GM21528 (cell line): ENCODE measurements at regions not wholly inside any gene's neighbourhood (a gene's known extent, or its start where the extent isn't known, plus 50 kb on each side); places are given as distances from the start of the nearest gene placed in this dataset.

Experiments
- ATAC-seq: cut with Tn5 transposase; IDR thresholded peaks from one replicate; pipeline ENCODE4 v1.9.1; 2021; ENCODE audit warnings: mild to moderate bottlenecking, moderate library complexity; ENCODE audit not compliant: unreplicated experiment, low FRiP score

DNA sequence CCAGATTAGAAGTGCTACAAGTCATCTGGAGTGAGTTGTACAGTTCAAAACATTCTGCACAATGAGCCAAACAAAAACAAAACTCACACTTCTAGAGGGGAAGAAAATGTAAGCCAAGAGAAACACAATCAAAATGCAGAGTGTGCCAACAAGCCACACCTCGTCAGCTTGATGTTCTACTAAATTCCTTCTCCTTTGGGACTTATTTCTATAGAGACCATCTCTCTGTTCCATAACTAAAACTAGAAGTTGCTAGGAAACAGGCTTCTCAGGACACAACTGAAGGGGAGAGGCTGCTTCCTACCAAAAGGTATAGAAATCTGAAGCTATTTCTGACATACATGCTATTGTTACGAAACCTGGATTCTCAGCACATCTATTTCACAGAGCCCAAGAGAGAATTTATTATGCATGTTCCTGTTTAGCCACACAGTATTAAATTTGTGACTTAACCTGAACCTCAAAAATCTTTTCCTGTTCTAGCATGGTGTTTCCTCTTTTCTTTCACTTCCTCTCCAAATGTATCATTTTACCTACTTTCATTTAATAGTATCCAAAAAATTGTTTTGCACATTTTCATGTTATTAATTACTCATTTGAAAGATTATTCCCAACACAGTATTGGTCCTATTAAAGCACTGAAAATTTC, 211.4 kb upstream of the CCDC150 start:
- no peak for ATAC-seq

DNA sequence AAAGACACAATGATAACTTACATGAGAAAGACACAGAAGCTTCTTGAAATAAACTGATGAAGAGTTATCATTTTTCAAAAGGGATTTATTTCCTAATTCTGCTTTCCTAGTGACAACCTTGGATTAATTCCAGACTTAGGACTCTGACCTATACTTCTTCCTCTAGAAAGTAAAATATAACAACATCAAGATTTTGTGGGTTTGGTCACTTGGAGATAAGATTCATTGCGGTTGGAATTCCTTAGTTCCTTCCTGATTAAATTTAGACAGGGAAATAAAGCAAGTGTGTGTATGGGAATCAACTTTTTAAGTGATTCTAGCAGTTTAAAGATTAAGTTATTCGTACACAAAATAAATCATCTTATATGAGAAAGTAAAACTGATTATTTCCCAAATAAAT, 208.4 kb upstream of the CCDC150 start:
- ATAC-seq, result no peak

GRCh38 chr2:196431957-196432356, 207.6 kb upstream of the CCDC150 start:
- ATAC-seq, result no peak

DNA sequence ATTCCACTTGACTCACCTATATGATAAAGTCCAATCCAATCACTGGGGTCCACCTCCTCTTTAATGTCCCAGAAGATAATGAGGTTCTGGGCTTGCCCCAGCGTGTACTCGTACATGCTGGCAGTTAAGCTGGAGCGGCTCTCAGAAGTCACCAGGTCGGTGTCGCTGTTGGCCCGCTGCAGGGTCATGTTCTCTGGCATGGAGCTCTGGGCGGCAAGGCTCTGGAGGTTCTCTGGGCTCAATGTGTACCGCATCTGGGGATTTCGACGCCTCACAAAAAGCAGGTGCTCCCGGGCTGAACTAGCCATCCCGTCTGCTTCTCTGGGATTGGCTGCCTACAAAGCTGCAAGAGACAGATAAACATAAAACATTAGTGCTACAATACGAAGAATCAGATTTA, 206.4 kb upstream of the CCDC150 start:
- ATAC-seq, result no peak

- no peak for ATAC-seq
These were observed 205.3 kb upstream of the CCDC150 start for GRCh38 chr2:196434217-196434616.

DNA sequence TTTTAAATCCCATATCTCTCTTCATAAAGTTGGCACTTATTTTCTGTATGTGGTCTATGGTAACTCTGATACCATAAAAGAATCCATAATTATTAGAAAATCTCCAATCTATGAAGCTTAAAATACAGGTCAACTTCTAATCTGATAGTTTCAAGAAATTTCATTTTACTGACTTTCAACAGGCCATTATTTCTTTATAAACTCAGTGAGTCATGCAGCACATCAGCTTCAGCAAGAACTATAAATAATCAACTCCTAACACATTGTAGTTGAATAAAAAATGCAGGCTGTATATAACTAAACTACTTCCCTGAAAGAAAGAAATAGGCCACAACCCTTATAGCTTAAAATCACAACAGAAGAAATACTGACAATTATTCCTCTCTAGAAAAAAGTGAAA, 204.3 kb upstream of the CCDC150 start:
- ATAC-seq, result no peak

GRCh38 chr2:196437626-196438025, 201.9 kb upstream of the CCDC150 start:
- no peak for ATAC-seq

DNA sequence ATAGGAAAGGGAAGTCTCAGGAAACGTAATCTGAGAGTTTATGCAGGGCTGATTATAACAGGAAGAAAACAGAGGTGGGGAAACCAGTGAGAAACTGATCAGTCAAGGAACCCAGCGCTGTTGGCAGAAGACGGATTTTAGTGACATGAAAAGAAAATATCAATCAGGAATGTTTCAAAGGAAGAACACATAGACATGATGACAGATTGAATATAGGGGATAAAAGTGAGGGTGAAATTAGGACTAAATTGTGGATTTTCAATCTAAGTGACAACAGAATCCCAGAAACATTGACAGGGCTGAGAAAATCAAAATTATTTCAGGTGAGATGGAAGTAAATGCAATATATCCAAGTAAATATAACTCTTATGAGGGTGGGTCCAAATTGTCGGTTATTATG, 199.8 kb upstream of the CCDC150 start:
- no peak for ATAC-seq

GRCh38 chr2:196440413-196440812, 199.1 kb upstream of the CCDC150 start:
- no peak for ATAC-seq

DNA sequence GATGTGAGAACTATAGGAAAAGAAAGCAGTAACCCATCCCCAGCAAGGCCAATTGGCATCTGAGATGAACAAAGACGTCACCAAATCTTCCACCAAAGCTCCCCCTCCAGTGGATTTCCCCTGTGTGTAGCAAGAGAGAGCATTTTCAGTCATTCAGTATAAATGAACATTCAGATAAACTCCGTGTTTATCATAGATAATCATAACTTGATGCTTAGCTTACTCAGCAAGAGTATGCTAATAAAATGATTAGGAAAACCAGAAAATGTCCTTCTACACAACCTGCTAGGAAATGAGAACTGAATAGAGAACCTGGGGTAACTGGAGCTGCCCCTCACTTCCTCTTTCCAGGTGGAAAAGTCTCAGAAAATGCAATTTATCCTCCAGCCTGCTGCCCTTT, 198.0 kb upstream of the CCDC150 start:
- ATAC-seq, result no peak

GRCh38 chr2:196442211-196442610, 197.3 kb upstream of the CCDC150 start:
- ATAC-seq, result no peak

- no peak for ATAC-seq
These were observed 195.1 kb upstream of the CCDC150 start for GRCh38 chr2:196444442-196444841.

- ATAC-seq, result no peak
These were observed 193.5 kb upstream of the CCDC150 start for GRCh38 chr2:196445991-196446390.

DNA sequence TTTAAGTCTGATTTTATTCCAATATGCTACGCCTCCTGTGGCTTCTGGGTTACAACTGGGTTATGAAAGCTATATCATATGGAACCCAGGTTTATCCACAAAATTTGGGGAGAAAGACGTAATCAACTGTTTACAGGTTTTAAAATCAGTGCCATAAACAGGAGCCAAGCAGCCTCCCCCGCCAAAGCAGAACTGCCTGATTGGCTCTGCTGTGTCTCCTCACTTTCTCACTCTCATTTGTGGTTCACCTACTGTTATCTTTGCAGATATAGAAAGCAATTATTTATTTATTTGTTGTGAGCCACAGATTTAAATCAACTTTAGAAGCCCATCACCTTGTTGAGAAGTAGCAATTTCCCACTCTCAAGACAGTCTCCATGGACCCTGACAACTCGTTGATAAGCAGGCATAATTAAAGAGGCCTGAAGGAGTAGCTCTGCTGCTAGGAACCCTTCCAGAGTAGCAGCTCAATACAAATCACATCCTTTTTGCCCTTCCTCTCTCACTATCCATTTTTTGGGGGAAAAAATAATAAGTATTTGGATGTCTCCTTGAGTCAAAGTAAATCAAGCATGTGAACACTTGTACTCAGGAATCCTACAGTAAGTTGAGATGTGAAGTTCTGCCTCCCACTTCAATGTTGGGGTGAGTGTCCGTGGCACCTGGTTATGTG, 191.0 kb upstream of the CCDC150 start:
- no peak for ATAC-seq

- ATAC-seq, result no peak
These were observed 190.4 kb upstream of the CCDC150 start for GRCh38 chr2:196449083-196449482.

DNA sequence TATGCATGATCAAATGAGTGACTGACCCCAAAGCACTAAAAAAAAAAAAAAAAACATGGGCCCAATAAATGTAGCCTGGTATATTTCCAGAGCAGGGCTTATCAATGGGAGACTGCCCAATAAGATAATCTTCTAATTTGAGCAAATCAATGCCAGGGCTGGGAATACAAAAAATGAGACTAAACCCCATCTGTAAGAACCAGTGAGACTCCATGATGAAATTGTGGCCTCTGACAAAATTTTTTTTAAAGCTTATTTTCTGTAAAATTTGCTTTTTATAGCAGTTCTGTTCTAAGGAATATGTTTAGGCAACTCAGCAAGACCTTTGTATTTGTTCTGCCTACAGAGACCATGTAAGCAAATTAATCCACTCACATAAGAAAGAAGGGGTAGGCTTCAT, 186.8 kb upstream of the CCDC150 start:
- ATAC-seq, result no peak

DNA sequence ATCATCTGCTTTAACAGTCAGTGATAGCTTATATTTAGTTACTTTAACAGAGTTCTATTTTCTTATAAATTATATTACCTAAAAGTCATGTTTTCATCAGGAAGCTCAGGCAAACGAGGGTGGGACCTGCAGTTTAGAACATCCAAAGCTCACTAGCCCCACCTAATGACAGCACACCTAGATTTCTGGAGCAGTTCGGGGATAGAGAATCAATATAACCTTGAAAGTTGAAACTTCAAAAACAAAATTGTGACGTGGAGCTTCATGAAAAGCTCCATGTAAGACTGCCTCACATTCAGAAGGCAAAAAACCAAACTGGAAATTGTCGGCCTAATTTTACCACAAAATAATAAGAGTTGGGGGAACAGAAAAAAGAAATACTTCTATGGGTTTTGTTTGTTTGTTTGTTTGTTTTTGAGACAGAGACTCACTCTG, 185.9 kb upstream of the CCDC150 start:
- ATAC-seq, result peak; percentile 68

GRCh38 chr2:196454492-196454891, 185.0 kb upstream of the CCDC150 start:
- ATAC-seq, result no peak

GRCh38 chr2:196459539-196459938, 180.0 kb upstream of the CCDC150 start:
- ATAC-seq, result no peak

GRCh38 chr2:196463706-196464105, 175.8 kb upstream of the CCDC150 start:
- no peak for ATAC-seq

DNA sequence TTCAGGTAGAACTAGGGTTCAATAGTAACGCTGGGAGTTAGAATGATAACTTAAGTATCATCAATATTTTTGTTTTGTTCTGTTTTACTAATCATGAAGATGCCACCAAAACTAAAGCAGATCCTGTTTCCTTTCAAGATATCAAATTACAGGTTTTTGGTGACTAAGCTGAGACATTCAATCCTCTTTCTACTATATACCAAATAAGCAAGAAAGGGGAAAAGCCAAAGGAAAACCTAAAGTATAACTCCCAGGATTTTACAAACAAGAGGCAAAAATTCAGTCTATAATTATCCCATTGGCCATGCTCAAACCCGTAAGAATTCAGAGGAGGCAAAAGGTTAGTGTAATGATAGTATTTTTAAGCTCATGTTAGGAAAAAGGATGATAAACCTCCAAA, 175.2 kb upstream of the CCDC150 start:
- ATAC-seq, result no peak

DNA sequence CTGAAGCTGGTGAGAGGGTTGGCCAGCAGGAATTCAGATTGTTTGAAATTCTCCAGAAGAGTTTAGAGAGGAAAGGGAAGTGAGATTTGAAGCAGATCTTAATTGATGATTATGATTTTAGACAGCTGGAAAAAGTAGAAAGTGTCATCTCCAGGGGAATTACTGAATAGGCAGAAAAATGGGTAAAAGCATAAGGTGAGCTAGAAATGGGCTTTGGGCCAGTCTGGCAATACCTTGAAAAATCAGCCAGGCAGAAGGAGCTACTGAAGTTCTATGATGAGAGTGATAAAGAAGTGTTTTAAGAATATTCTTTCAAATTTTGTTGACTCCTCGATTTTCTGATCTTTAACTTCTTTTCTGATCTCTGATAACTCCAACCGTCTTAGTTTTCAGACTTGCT, 172.9 kb upstream of the CCDC150 start:
- no peak for ATAC-seq
